WERI-Rb-1 (cell line): ENCODE measurements at regions not wholly inside any gene's neighbourhood (a gene's known extent, or its start where the extent isn't known, plus 50 kb on each side); places are given as distances from the start of the nearest gene placed in this dataset.

Experiments
- DNase-seq: peaks from one replicate; pipeline ENCODE4 v3.0.0-alpha.2; 2020
- H3K27ac ChIP-seq: fragments of 250-450 bp; sonication (Bioruptor Pico); 2 replicates; pipeline ENCODE4 v1.5.1; 2020; ENCODE audit warnings: mild to moderate bottlenecking, moderate library complexity
- H3K27me3 ChIP-seq: fragments of 250-450 bp; sonication (Bioruptor Pico); 2 replicates; pipeline ENCODE4 v1.5.1; 2021; ENCODE audit warnings: mild to moderate bottlenecking, low read depth, moderate library complexity; ENCODE audit not compliant: insufficient read depth, severe bottlenecking
- H3K36me3 ChIP-seq: fragments of 250-450 bp; sonication (Bioruptor Pico); 2 replicates; pipeline ENCODE4 v1.5.1; 2020; ENCODE audit warnings: mild to moderate bottlenecking, moderate library complexity
- H3K4me3 ChIP-seq: 2 replicates; pipeline ENCODE4 v1.5.1; 2011; ENCODE audit warnings: low read depth, mild to moderate bottlenecking, control low read depth, low read length
- H3K9me3 ChIP-seq: fragments of 250-450 bp; sonication (Bioruptor Pico); 2 replicates; pipeline ENCODE4 v1.5.1; 2021; ENCODE audit warnings: mild to moderate bottlenecking, moderate library complexity; ENCODE audit not compliant: severe bottlenecking
- TF ChIP-seq, protein P1 (sequence below): IDR thresholded peaks from 2 replicates; pipeline ENCODE4 v1.5.1; 2011; ENCODE audit warnings: low read depth, mild to moderate bottlenecking, control low read depth, inconsistent platforms, low read length

DNA sequence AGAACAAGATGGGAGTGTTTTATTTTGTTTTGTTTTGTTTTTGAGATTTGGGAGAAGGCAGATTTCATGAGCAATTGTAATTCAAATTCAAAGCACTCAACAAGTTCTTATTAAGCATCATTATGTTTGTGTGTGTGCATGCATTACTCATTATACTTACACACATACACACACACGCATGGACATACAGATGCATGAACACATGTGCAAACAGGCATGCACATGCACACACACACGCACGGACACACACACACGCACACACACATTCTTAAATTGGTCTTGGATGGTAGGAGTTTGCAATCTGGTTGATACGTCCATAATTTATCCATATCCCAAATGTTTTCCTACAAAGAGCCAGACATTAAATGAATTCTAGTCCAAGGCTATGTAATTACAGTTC lies 702.8 kb downstream of the INHBA start:
- no peak for DNase-seq
- Histone ChIP-seq H3K4me3 (no peak overlapping the region), H3K9me3 (no peaks in the 10 kb centered on the region), H3K27ac (no peak overlapping the region), H3K36me3 (no peaks in the 10 kb centered on the region), H3K27me3 (peaks cover 15% of the 10 kb centered on the region)
- TF ChIP-seq, protein P1, sequence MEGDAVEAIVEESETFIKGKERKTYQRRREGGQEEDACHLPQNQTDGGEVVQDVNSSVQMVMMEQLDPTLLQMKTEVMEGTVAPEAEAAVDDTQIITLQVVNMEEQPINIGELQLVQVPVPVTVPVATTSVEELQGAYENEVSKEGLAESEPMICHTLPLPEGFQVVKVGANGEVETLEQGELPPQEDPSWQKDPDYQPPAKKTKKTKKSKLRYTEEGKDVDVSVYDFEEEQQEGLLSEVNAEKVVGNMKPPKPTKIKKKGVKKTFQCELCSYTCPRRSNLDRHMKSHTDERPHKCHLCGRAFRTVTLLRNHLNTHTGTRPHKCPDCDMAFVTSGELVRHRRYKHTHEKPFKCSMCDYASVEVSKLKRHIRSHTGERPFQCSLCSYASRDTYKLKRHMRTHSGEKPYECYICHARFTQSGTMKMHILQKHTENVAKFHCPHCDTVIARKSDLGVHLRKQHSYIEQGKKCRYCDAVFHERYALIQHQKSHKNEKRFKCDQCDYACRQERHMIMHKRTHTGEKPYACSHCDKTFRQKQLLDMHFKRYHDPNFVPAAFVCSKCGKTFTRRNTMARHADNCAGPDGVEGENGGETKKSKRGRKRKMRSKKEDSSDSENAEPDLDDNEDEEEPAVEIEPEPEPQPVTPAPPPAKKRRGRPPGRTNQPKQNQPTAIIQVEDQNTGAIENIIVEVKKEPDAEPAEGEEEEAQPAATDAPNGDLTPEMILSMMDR = no peak

DNA sequence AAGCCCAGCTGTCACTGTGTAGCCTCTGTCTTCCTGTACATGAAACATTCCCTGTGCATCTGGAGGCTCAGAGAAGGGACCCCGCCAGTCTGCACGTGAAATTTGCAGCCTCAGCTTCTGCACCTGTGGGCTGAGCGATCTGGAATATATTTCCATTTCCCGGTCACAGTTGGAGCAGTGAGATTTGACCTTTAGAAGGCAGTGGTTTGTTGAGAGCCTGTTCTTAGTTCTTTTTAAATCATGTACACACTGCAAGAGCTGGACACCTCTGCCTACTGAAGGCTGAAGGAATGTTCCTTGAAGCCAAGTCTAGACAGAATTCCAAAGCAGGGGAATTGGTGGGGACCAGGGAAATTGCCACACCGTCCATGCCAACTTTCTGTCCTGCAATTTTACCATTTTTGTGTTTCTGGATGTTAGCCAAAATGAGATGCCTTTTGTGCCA lies 706.6 kb downstream of the INHBA start:
- H3K27ac ChIP-seq = no peak overlapping the region
- TF ChIP-seq, protein P1 = no peak
- H3K4me3 ChIP-seq = no peak overlapping the region
- no peak for DNase-seq
- H3K27me3 ChIP-seq = peaks cover 19% of the 10 kb centered on the region
- no peaks in the 10 kb centered on the region for H3K36me3 ChIP-seq
- no peaks in the 10 kb centered on the region for H3K9me3 ChIP-seq

DNA sequence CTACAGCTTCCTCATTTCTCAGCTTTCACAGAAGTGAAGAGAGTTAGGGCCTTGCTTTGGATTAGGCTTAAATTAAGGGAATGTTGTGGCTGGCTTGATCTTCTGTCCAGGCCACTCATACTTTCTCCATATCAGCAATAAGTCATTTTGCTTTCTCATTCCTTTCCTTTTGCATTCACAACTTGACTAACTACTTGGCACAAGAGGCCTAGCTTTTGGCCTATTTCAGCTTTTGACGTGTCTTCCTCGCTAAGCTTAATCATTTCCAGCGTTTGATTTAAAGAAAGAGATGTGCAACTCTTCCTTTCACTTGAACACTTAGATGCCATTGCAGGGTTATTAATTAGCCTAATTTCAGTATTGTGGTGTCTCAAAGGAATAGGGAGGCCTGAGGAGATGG lies 712.0 kb downstream of the INHBA start:
- Histone ChIP-seq H3K27ac (no peak overlapping the region), H3K36me3 (no peaks in the 10 kb centered on the region), H3K27me3 (peaks cover 11% of the 10 kb centered on the region), H3K9me3 (peaks cover 3% of the 10 kb centered on the region), H3K4me3 (no peak overlapping the region)
- DNase-seq = no peak
- TF ChIP-seq, protein P1 = no peak

DNA sequence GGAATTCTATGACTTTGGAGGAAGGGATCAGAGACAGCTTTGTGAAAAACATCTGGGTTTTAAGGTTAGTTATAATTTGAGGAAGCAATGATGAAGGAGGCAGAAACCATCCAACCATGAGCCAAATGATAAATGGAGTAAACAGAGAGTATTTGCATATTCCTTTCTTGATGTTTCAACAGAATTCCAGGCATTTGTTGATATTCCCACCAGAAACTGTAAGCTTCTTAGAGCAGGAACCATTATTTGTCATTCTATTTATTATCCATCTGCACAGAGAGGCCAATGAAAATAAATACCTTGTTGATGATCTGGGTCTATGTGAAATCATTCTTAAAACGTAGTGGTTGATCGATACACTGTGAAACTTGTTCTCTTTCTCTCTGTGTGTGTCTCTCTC lies 715.3 kb downstream of the INHBA start:
- Histone ChIP-seq H3K27ac (no peak overlapping the region), H3K4me3 (no peak overlapping the region), H3K36me3 (no peaks in the 10 kb centered on the region), H3K9me3 (peaks cover 3% of the 10 kb centered on the region), H3K27me3 (peaks cover 8% of the 10 kb centered on the region)
- DNase-seq = no peak
- TF ChIP-seq, protein P1 = no peak

DNA sequence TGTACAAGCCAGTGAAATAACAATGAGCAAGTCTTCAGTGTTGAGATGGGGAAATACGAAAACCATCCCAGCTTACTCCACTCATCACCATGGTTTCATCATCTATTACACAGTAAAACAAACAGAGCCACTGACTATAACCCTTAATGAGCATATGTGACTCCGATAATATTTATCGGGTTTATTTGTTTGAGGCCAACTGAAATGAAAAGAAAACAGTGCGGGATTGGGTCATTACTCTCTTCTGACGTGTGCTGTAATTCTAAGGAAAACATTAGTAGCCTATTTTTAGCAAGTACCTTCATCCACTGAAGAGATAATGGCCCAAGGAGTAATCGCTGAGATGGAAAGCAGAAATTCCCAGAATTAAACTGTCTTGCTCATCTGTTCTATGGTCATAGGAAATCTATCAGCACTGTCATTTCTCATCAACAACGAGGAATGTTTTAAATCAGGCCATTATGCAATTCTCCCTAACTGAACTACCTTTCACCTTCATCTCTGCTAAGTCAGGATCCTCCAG lies 716.5 kb downstream of the INHBA start:
- TF ChIP-seq, protein P1 = no peak
- Histone ChIP-seq H3K27ac (no peak overlapping the region), H3K27me3 (peaks cover 8% of the 10 kb centered on the region), H3K4me3 (no peak overlapping the region), H3K36me3 (no peaks in the 10 kb centered on the region), H3K9me3 (peaks cover 3% of the 10 kb centered on the region)
- DNase-seq = no peak

DNA sequence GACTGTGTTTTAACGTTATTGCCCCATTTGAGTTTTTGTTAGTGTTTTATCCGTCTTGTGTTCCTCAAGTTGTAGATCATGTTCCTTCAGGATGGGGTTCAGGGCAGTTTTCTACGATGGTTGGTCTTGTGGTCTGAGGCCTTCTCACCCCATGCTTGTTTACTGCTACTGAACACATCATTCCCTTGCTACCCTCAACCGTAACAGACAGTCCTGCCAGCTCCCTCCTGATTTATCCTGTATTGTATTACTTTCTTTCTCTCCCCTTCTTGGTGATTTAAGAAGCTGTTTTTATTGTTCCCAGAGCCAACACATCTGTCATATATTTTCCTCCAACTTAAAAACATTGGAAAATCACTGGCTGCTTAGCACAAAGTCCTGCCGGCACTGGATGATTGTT lies 719.8 kb downstream of the INHBA start:
- no peak for DNase-seq
- H3K27me3 ChIP-seq = peaks cover 3% of the 10 kb centered on the region
- no peak overlapping the region for H3K27ac ChIP-seq
- TF ChIP-seq, protein P1 = no peak
- H3K36me3 ChIP-seq = no peaks in the 10 kb centered on the region
- peaks cover 3% of the 10 kb centered on the region for H3K9me3 ChIP-seq
- H3K4me3 ChIP-seq = no peak overlapping the region
